GM20000 (cell line): ENCODE measurements at regions not wholly inside any gene's neighbourhood (a gene's known extent, or its start where the extent isn't known, plus 50 kb on each side); places are given as distances from the start of the nearest gene placed in this dataset.

Experiments used
- DNase-seq: peaks from one replicate; pipeline ENCODE4 v3.0.0; 2012; ENCODE audit warnings: low spot score
- TF ChIP-seq, protein P1 (sequence below): IDR thresholded peaks from 2 replicates; pipeline ENCODE4 v1.5.1; 2012; ENCODE audit warnings: mild to moderate bottlenecking, control low read depth; ENCODE audit errors: extremely low read depth, missing control alignments

DNA sequence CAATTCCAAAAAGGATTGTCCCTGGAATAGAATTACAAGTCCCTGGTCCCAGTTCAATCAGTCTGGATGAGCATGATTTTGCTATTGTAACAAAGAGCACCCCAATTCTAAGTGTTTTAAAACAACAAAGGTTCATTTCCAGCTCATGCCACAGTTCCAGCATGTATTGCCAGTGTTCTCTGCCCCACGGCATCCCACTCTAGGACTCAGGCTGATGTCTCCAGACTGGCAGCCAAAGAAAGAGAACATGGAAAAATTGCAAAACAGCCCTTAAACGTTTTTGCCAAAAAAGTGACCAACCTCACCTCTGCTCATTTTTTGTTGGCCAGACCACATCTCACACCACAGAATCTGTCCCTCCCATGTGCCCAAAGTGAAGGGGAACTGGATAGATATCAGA, 116.0 kb upstream of the PLXNC1 start:
- TF ChIP-seq, protein P1, sequence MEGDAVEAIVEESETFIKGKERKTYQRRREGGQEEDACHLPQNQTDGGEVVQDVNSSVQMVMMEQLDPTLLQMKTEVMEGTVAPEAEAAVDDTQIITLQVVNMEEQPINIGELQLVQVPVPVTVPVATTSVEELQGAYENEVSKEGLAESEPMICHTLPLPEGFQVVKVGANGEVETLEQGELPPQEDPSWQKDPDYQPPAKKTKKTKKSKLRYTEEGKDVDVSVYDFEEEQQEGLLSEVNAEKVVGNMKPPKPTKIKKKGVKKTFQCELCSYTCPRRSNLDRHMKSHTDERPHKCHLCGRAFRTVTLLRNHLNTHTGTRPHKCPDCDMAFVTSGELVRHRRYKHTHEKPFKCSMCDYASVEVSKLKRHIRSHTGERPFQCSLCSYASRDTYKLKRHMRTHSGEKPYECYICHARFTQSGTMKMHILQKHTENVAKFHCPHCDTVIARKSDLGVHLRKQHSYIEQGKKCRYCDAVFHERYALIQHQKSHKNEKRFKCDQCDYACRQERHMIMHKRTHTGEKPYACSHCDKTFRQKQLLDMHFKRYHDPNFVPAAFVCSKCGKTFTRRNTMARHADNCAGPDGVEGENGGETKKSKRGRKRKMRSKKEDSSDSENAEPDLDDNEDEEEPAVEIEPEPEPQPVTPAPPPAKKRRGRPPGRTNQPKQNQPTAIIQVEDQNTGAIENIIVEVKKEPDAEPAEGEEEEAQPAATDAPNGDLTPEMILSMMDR, result no peak
- no peak for DNase-seq

DNA sequence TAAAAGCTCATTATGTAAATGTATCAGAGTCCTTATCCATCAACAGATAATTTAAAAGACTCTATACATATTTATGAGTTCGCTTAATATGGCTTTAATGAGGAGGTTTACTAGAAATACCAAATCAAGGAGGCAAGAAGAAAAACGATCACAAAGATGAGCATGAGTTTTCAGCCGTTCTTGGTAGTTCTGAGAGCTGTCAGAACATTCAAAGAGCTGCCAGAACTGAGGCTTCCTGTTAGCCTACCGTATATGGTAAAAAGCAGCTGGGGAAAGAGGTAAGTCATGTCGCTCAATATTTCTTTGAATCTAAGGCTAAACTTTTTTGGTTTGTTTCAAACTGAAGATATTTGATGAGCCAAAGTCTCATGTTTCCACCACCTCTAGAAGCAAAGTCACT, 115.3 kb upstream of the PLXNC1 start:
- TF ChIP-seq, protein P1, result no peak
- no peak for DNase-seq

DNA sequence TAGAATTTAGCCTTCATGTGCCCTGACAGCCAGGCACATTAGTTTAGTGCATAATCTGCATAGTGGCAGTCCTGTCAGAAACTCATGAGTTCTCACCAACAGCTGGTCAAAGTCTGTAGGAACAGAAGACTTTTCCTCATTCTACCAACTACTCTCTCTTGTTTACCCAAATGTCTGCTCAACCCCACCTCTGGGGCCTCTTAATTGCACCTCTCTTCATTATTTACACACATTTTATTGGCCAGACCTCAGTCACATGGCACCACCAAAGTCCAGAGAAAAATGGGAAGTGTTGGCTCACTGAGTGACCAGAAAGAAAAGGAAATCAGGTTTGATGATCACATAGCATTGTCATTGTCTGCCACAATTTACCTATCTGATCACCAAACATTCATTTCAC, 114.6 kb upstream of the PLXNC1 start:
- TF ChIP-seq, protein P1, result no peak
- DNase-seq, result no peak

DNA sequence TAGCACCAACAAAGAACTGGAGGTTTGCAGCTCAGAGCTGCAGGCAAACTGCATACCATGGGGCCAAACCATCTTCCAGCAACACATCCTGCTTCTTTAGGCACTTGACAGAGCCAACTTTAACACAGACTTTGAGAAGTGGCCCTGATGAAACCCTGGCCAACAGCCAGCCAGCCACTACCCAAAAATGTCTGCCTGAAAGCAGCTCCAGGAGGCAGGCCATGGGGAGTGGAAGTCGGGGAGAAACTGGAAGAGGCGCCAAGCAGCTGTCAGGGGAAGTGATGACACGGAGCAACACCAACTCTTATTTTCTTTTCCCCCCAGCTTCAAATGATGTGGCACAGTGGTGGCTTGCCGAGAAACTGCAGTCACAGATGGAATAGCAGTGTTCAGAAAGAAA, 110.9 kb upstream of the PLXNC1 start:
- no peak for DNase-seq
- TF ChIP-seq, protein P1, result no peak

DNA sequence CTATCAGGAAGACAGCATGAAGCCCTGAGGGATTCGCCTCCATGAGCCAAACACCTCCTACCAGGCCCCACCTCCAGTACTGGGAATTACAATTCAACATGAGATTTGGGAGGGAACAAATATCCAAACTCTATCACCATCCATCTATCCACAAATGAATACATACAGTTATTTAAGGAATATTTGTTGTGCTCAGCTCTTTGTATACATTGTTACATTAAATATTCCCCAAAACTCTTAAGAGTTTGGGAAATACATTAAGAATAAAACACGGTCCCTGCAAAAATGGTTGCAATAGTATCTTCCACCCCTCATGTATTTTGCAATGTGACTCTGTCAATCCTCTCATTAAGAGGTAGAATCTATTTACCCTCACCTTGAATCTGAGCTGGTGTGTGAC, 109.8 kb upstream of the PLXNC1 start:
- no peak for DNase-seq
- TF ChIP-seq, protein P1, result no peak

DNA sequence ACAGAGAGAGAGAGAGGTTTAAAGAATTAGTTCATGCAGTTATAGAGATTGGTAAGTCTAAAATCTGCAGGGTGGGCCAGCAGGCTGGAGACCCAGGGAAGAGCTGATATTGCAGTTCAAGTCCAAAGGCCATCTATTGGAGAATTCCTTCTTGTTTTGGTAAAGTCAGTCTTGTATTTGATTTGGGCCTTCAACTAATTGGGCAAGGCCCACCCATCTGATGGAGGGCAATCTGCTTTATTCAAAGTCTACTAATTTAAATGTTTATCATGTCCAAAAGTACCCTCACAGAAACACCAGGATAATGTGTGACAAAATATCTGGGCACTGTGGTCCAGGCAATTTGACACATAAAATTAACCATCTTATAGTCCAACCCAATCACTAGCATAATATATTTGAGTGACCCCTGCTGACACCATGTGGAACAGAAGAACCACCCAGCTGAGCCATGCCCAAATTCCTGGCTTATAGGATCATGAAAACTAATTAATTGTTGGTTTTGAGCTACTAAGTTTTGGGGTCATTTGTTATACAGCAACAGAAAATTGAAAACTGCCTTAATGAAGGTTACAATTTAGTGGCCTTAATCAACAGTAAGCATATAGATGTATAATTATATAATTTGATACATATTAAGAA, 109.1 kb upstream of the PLXNC1 start:
- TF ChIP-seq, protein P1, result no peak
- DNase-seq, result no peak

DNA sequence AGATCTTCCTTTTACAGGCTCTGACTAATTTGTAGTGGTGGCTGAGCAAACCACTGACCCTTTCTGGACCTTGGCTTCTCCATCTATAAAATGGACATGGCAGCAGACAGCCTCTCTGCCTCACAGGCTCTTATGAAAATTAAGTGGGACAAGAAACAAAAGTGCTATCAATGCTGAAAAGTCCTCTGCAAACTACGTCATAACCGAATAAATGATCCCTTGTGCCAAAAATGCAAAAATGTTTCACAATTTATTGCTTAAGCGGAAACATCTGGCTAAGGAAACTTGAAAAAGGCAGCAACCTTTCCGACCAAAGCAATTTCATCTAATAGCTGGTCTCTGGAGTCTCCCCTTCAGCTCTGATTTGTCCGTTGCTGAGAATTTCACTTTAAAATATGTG, 108.5 kb upstream of the PLXNC1 start:
- TF ChIP-seq, protein P1, result no peak
- DNase-seq, result no peak
